Neural crest cell (in vitro differentiated cells): ENCODE measurements at regions not wholly inside any gene's neighbourhood (a gene's known extent, or its start where the extent isn't known, plus 50 kb on each side); places are given as distances from the start of the nearest gene placed in this dataset.

ENCODE experiments used
- DNase-seq: peaks from one replicate; pipeline ENCODE4 v3.0.0; 2021; ENCODE audit warnings: low read depth, mixed read lengths, low spot score
- H3K27ac Mint-ChIP-seq: one replicate; pipeline ENCODE4 v1.8.0; 2021; ENCODE audit warnings: mild to moderate bottlenecking, mixed read lengths; ENCODE audit not compliant: unreplicated experiment
- H3K27me3 Mint-ChIP-seq: 2 replicates; pipeline ENCODE4 v1.8.0; 2021; ENCODE audit warnings: low read depth, mild to moderate bottlenecking, mixed read lengths
- H3K36me3 Mint-ChIP-seq: 2 replicates; pipeline ENCODE4 v1.8.0; 2021; ENCODE audit warnings: low read depth, mild to moderate bottlenecking, mixed read lengths
- H3K4me1 Mint-ChIP-seq: 2 replicates; pipeline ENCODE4 v1.8.0; 2021; ENCODE audit warnings: mixed read lengths
- H3K4me3 Mint-ChIP-seq: one replicate; pipeline ENCODE4 v1.8.0; 2021; ENCODE audit warnings: mild to moderate bottlenecking, mixed read lengths
- H3K9me3 Mint-ChIP-seq: 2 replicates; pipeline ENCODE4 v1.8.0; 2021; ENCODE audit warnings: mixed read lengths
- TF ChIP-seq, protein P1 (sequence below): fragments of 200-600 bp; sonication (generic); conservative IDR thresholded peaks from 2 replicates; pipeline ENCODE4 v1.5.0; 2021; ENCODE audit warnings: antibody characterized with exemption, mild to moderate bottlenecking

DNA sequence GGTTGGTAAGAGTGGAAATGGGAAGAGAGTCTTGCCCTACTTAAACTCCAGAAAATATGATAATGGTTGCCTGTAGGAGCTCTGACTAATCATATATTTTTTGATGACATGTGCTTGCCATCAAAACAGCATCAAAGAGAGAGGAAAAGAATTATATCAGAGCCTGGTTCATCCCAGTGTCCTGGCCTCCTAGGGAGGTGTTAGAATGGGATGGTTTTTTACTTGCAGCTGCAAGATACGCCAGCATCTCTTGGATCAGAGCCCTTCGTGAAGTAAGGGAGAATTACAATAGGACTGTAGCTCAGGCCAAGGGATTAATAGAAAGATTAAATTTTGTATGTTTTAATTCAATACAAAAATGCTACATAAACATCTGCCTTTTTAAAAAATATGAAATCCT lies 177.6 kb upstream of the HDAC9 start:
- no peaks in the 10 kb centered on the region for H3K4me1 Mint-ChIP-seq
- H3K36me3 Mint-ChIP-seq, result no peaks in the 10 kb centered on the region
- no peak overlapping the region for H3K4me3 Mint-ChIP-seq
- no peaks in the 10 kb centered on the region for H3K27me3 Mint-ChIP-seq
- no peak overlapping the region for H3K27ac Mint-ChIP-seq
- H3K9me3 Mint-ChIP-seq, result no peaks in the 10 kb centered on the region
- no peak for DNase-seq
- TF ChIP-seq, protein P1, sequence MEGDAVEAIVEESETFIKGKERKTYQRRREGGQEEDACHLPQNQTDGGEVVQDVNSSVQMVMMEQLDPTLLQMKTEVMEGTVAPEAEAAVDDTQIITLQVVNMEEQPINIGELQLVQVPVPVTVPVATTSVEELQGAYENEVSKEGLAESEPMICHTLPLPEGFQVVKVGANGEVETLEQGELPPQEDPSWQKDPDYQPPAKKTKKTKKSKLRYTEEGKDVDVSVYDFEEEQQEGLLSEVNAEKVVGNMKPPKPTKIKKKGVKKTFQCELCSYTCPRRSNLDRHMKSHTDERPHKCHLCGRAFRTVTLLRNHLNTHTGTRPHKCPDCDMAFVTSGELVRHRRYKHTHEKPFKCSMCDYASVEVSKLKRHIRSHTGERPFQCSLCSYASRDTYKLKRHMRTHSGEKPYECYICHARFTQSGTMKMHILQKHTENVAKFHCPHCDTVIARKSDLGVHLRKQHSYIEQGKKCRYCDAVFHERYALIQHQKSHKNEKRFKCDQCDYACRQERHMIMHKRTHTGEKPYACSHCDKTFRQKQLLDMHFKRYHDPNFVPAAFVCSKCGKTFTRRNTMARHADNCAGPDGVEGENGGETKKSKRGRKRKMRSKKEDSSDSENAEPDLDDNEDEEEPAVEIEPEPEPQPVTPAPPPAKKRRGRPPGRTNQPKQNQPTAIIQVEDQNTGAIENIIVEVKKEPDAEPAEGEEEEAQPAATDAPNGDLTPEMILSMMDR, result no peak

DNA sequence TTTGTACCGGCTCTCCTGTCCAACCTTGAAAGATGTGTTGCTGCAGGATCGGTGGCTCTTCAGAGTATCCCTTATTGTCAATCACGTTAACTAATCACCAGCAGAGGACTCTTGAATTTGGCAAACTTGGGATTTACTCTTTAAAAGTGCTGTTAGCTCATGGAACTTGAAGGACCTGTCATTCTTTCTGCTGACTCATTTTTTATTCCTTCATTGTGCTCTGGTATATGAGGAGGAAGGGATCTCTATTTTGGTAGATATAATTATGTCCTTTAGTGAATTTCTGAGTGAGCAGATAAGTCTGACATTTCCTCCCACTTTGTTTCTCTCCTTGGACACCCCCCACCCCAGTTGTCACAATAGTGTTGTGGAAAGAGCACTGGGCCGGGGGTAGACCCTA lies 175.1 kb upstream of the HDAC9 start:
- Mint-ChIP-seq H3K9me3 (no peaks in the 10 kb centered on the region), H3K4me1 (no peaks in the 10 kb centered on the region), H3K27ac (no peak overlapping the region), H3K4me3 (no peak overlapping the region), H3K27me3 (no peaks in the 10 kb centered on the region), H3K36me3 (no peaks in the 10 kb centered on the region)
- DNase-seq, result no peak
- TF ChIP-seq, protein P1, result no peak

GRCh38 chr7:18320971-18321567 lies 174.5 kb upstream of the HDAC9 start:
- Mint-ChIP-seq H3K4me3 (no peak overlapping the region), H3K4me1 (no peaks in the 10 kb centered on the region), H3K36me3 (no peaks in the 10 kb centered on the region), H3K27ac (no peak overlapping the region), H3K9me3 (no peaks in the 10 kb centered on the region), H3K27me3 (no peaks in the 10 kb centered on the region)
- DNase-seq, result no peak
- TF ChIP-seq, protein P1, result peak; percentile 74

- Mint-ChIP-seq H3K27ac (no peak overlapping the region), H3K4me3 (no peak overlapping the region), H3K4me1 (no peaks in the 10 kb centered on the region), H3K9me3 (no peaks in the 10 kb centered on the region), H3K27me3 (no peaks in the 10 kb centered on the region), H3K36me3 (no peaks in the 10 kb centered on the region)
- no peak for DNase-seq
- TF ChIP-seq, protein P1, result no peak
Measured at GRCh38 chr7:18330548-18330947, 165.0 kb upstream of the HDAC9 start.

DNA sequence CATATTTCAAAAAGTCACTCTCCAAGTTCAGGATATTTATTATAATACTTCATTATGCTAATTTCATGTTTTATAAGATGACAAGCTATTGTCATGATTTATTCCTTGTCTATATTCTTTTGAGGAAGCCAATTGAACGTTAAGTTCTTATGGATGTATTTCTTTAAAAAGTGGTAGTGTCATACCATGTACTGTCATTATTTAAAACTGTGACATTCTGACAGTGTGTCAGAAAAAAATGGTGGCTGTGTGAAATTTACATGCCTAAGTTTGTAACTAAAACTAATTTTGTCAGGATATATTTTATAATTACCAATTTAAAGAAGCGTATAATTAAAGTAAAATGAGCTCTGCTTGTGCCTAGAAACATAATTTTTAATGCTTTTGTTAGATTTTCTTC lies 158.9 kb upstream of the HDAC9 start:
- no peak for DNase-seq
- no peaks in the 10 kb centered on the region for H3K27me3 Mint-ChIP-seq
- H3K4me1 Mint-ChIP-seq, result no peaks in the 10 kb centered on the region
- no peak overlapping the region for H3K4me3 Mint-ChIP-seq
- no peak overlapping the region for H3K27ac Mint-ChIP-seq
- H3K36me3 Mint-ChIP-seq, result no peaks in the 10 kb centered on the region
- peaks cover 11% of the 10 kb centered on the region for H3K9me3 Mint-ChIP-seq
- TF ChIP-seq, protein P1, result no peak
